Neuron (in vitro differentiated cells): ENCODE measurements at regions not wholly inside any gene's neighbourhood (a gene's known extent, or its start where the extent isn't known, plus 50 kb on each side); places are given as distances from the start of the nearest gene placed in this dataset.

ENCODE experiments used
- H2AFZ ChIP-seq: one replicate; pipeline ENCODE4 v1.6.1; 2013; ENCODE audit warnings: low read depth, mild to moderate bottlenecking, inconsistent platforms, low read length, moderate library complexity
- H3K27me3 ChIP-seq: one replicate; pipeline ENCODE4 v1.6.1; 2013; ENCODE audit warnings: low read length; ENCODE audit not compliant: insufficient read depth
- H3K36me3 ChIP-seq: one replicate; pipeline ENCODE4 v1.6.1; 2013; ENCODE audit warnings: low read length; ENCODE audit not compliant: insufficient read depth
- H3K4me1 ChIP-seq: one replicate; pipeline ENCODE4 v1.6.1; 2013; ENCODE audit warnings: low read length; ENCODE audit not compliant: insufficient read depth
- H3K4me3 ChIP-seq: 2 replicates; pipeline ENCODE4 v1.5.1; 2013; ENCODE audit warnings: mild to moderate bottlenecking, low read length, moderate library complexity
- H3K9me3 ChIP-seq: one replicate; pipeline ENCODE4 v1.6.1; 2013; ENCODE audit warnings: low read length

DNA sequence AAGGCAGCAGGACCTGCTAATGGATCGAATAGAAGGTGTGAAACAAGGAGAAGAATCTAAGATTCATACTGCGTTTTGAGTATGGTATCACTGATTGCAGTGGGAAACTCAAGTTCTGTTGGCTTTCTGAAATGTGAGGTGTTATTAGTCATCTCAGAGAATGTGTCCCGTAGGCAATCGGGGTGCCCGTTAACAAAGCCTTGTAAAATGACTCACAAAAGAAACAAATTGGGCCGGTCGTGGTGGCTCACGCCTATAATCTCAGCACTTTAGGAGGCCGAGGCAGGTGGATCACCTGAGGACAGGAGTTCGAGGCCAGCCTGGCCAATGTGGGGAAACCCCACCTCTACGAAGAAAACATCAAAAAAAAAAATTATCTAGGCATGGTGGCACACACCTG is 118.2 kb upstream of the C7orf33 start:
- Histone ChIP-seq H3K9me3 (no peaks in the 10 kb centered on the region), H3K27me3 (no peaks in the 10 kb centered on the region), H3K4me1 (peaks cover 21% of the 10 kb centered on the region), H2AFZ (no peak overlapping the region), H3K36me3 (no peaks in the 10 kb centered on the region), H3K4me3 (no peak overlapping the region)

DNA sequence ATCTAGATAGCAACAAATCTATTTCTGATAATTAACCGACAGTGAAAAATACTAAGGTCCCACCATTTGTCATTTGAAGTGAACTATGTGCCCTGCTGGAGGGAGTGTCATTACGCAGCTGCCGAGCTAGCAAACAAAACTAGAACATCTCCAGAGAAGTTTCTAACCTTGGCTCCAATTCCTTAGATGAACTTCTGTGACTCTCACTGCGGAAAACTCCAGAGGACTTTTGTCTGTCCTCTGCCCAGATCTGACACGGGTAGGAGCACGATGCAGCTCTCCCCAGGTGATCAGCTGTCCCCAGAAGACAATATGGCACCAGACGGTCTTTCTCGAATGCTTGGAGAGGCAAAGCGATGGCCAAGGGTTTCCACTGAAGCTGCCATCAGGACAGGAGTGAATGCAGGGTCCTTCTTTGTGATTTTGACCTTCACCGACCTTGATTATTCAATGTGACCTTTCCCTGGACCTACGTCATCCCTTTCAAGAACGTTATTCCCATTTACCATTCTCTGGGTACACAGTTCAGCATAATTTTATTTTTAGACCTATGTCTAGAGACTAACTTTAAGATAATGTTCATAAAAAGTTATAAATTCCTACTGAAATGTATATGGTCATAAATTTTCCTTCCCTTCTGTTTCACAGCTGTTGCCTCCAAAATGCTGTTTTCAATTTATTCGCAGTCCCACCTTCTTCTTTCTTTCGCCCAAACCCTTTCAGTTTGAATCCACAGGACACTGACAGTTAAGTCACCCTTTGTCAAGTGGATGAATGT is 116.7 kb upstream of the C7orf33 start:
- H3K36me3 ChIP-seq, result no peaks in the 10 kb centered on the region
- H3K4me3 ChIP-seq, result peak overlapping the region; percentile 0
- H3K4me1 ChIP-seq, result peaks cover 21% of the 10 kb centered on the region
- H2AFZ ChIP-seq, result no peak overlapping the region
- no peaks in the 10 kb centered on the region for H3K27me3 ChIP-seq
- H3K9me3 ChIP-seq, result no peaks in the 10 kb centered on the region

DNA sequence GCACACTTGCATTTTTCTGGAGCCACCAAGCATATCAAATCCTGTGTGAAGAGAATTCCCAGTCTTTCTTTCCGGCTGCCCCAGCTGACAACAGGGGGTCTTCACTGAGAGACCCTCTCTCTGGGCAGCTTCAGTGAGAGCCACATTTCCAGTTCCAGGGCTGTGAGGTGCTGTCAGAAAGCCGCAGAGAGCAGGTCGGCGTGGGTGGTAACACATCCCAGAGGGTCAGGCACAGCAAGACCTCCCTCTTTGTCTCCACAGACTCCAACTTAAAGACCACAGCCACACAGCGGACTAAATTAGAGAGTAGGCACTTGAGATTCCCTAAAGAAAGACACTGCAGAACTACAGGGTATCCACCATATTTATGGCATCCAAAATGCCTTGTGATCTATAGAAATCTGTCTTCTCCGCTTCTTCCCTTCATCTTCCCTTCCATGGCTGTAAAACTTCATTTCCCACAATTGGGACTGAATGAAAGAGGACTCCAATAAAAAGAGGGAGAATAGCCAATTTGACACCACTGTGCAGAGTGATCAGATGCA is 116.0 kb upstream of the C7orf33 start:
- no peak overlapping the region for H2AFZ ChIP-seq
- no peaks in the 10 kb centered on the region for H3K9me3 ChIP-seq
- peak overlapping the region; percentile 0 for H3K4me3 ChIP-seq

DNA sequence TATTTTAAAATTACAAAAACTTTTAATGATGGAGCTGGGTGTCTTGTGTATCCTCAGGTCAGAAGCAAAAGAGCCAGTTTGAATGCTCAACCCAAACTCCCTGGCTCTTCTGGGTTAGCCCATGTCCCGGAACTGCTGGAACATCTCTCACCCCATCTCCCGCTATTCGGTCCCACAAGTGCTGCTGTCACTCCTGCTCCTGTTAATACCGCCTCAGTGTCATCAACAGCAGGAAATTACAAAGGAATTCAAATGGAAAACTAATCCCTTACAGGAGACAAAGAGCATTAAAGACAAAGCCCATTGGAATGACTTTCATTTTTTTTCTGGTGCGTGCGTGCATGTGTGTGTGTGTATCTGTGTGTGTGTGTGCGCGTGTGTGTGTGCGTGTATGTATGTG is 112.0 kb upstream of the C7orf33 start:
- Histone ChIP-seq H3K4me3 (no peak overlapping the region), H3K27me3 (no peaks in the 10 kb centered on the region), H2AFZ (no peak overlapping the region), H3K9me3 (no peaks in the 10 kb centered on the region), H3K4me1 (peaks cover 13% of the 10 kb centered on the region), H3K36me3 (no peaks in the 10 kb centered on the region)

More for the DNA sequence above, 116.0 kb upstream of the C7orf33 start:
- peaks cover 21% of the 10 kb centered on the region for H3K4me1 ChIP-seq
- no peaks in the 10 kb centered on the region for H3K27me3 ChIP-seq
- H3K36me3 ChIP-seq, result no peaks in the 10 kb centered on the region

DNA sequence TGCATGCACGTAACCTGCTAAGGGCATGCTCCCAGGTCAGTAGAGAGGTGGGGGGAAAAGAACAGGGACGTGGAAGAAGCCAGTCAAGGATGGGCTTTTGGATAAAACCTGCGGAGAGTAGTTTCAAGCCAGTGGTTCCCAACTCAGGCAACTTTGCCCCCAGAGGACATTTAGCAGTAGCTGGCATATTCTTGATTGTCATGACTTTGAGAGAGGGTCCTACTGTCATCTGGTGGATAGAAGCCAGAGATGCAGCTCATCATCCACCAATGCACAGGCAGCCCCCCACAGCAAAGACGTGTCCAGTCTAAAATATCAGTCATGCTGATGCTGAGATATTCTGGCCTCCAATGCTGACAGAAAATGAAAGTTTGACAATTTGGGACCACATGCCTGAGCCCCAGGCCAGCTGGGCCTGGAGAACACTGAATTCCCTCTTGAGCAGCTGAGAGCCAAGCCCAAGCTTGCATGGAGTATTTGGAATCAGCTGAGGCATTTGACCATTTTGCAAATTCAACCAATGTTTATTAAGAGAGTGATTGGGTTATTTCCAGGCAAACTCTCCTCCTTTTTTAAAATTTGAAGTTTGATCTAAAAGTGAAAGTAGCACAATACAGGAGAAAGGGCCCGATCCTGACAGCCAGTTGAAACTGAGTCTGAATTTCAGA is 110.0 kb upstream of the C7orf33 start:
- no peaks in the 10 kb centered on the region for H3K9me3 ChIP-seq
- H3K4me3 ChIP-seq, result no peak overlapping the region
- no peaks in the 10 kb centered on the region for H3K4me1 ChIP-seq
- H3K27me3 ChIP-seq, result no peaks in the 10 kb centered on the region
- H2AFZ ChIP-seq, result no peak overlapping the region
- no peaks in the 10 kb centered on the region for H3K36me3 ChIP-seq

DNA sequence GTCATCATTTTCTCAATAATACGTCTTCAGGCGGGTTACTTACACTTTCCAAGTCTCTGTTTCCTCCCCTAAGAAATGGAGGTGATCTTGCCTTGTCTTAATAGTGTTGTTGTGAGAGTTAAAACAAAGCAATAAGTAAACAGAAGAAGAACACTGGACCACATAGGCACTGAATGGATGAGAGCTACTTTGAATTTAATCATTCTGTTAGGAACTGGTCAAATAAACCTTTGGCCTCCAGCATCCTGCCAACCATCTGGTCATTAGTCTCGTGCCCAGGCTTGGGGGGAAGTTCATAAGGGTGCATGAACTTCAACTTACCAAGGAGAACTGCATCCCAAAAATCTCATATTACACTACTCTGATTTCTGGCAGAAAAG is 109.4 kb upstream of the C7orf33 start:
- Histone ChIP-seq H3K36me3 (no peaks in the 10 kb centered on the region), H3K27me3 (no peaks in the 10 kb centered on the region), H3K9me3 (no peaks in the 10 kb centered on the region), H3K4me3 (no peak overlapping the region), H3K4me1 (no peaks in the 10 kb centered on the region), H2AFZ (no peak overlapping the region)

DNA sequence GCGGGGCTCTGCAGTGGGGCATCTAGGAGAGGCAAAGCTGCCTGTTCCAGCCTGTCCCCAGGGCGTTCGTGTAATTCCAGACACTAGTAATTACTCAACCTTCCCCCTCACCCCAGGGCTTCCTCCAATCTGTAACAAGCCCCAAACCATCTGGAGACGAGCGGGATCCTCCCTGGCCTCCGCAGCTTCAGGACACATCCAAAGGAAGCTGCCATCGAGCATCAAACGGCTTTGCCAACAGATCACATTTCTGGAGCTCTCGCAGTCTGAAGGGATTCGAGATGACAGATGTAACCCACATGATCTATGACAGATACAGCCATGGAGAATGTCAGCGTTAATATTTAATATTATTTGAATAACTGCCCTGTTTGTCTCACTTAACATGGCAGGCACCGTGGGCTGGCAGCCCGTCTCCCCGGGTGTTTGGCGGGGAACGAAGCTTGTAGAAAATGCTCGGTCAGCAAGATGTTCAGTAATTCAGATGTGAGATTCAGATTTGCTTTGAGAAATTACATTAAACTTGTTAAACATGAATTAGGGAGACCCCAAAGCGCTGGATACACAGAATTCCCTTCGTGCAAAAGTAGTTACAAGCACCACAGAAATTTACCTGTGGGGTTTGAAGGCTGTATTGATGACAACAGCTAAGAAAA is 108.5 kb upstream of the C7orf33 start:
- no peaks in the 10 kb centered on the region for H3K4me1 ChIP-seq
- H3K4me3 ChIP-seq, result no peak overlapping the region
- no peak overlapping the region for H2AFZ ChIP-seq
- no peaks in the 10 kb centered on the region for H3K9me3 ChIP-seq
- H3K36me3 ChIP-seq, result no peaks in the 10 kb centered on the region
- H3K27me3 ChIP-seq, result no peaks in the 10 kb centered on the region

DNA sequence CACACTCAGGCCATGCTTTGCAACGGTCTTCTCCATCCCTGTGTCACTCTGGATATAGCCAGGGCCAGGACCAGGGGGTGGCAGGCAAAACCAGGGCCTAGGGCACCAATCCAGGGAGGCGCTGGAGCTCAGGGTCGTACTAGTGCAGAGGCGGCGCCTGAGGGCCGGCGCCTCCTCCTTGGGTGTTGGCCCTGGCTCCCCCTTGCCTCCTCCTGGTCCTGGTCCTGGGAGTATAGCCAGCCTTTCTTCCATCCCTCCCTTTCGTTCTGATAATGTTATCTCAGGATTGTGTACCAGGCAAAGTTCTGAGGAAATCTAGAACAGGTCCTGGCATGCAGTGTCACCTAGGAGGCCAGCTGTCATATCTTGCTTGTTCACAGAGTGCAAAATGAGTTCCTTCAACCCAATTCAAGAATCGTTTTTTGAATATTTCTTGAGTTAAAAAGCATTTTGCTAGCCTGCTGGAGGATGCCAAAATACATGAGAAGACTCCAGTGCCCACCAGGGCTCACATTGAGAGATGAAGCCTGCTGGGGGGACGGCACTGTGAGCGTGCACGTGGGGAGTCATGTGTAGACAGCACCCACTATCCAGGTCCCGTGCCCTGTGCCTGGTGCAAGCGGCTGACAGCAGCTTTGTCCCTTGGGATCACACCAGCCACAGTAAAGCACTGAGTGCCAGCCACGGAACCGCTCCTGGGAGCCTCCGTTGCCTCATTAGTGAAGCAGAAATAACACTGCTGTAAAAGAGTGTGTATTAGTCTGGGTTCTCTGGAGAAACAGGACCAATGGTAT is 106.9 kb upstream of the C7orf33 start:
- Histone ChIP-seq H3K9me3 (no peaks in the 10 kb centered on the region), H2AFZ (no peak overlapping the region), H3K4me1 (no peaks in the 10 kb centered on the region), H3K4me3 (no peak overlapping the region), H3K27me3 (no peaks in the 10 kb centered on the region), H3K36me3 (no peaks in the 10 kb centered on the region)

DNA sequence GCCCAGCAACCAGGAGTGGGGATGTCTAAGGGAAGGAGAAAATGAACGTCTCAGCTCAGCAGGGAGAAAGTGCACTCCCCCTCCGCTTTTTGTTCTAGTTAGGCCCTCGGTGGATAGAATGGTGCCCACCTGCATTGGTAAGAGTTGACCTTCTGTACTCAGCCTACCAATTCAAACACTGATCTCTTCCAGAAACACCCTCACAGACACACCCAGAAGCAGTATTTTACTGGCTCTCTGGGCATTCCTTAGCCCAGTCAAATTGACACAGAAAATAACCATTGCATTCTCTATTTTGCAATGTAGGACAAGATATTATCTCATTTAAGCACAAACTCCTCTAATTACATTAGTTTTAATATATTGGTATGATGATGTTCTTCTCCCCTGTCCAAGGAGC is 106.1 kb upstream of the C7orf33 start:
- Histone ChIP-seq H3K9me3 (no peaks in the 10 kb centered on the region), H3K36me3 (no peaks in the 10 kb centered on the region), H3K4me1 (no peaks in the 10 kb centered on the region), H3K27me3 (no peaks in the 10 kb centered on the region), H3K4me3 (no peak overlapping the region), H2AFZ (no peak overlapping the region)

DNA sequence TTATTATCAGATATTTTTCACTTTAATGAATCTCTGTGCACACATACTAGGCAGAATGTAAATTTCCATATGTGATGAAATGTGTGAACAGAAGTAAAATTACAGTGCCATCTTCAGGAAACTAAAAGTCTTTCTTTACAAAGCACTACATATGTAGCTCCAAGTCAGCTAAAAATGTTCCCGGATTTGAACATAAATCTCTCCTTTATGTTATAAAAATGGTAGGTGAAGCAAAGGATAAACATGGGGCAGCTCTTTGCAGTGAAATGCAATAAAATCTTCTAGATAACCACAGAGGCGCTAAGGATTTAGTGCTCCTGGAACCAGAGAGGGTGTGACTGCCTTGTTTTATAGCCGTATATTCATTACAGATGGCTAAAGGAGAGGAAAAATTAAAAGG is 104.9 kb upstream of the C7orf33 start:
- Histone ChIP-seq H3K27me3 (no peaks in the 10 kb centered on the region), H3K9me3 (no peaks in the 10 kb centered on the region), H3K36me3 (no peaks in the 10 kb centered on the region), H3K4me3 (no peak overlapping the region), H3K4me1 (no peaks in the 10 kb centered on the region), H2AFZ (no peak overlapping the region)

DNA sequence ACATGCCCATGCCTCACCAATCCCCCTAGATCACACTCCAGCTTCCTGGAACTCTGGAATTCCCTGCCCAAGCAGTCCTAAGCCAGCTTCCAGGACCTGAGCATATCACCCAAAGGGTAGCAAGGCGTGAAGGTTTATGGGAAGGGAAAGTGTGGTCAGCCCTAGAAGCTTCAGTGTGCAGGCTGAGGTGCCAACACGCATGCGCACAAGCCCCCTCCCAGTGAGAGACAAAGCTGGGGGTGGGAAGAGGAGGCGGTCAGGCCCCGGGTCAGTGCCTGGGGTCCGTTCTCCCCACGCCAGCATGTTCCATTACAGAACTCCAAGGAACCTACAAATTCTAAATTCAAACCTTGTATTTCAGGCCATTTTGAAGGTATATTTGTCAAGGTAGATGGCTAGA is 103.6 kb upstream of the C7orf33 start:
- Histone ChIP-seq H3K4me1 (no peaks in the 10 kb centered on the region), H2AFZ (no peak overlapping the region), H3K36me3 (no peaks in the 10 kb centered on the region), H3K27me3 (no peaks in the 10 kb centered on the region), H3K4me3 (no peak overlapping the region), H3K9me3 (peaks cover 4% of the 10 kb centered on the region)

DNA sequence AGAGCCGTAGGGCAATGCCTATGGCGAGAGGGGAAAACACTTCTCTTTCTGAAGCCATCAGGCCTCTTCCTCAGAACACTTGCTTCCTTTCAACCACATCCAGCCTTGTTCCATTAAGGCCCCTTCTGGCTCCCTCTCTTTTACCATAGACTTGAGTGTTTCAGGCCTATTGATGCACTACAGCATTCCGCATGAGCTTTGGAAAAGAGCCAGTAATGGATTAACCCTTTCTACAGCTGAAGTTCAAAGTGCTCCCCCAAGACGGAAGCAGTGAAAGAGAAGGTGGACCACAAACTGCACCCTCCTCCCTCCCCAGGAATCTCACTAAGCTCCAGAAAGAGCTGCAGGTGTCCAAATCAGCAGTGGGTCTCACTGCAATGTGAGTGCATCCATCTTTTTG is 102.7 kb upstream of the C7orf33 start:
- Histone ChIP-seq H3K4me3 (no peak overlapping the region), H3K27me3 (no peaks in the 10 kb centered on the region), H3K9me3 (peaks cover 7% of the 10 kb centered on the region), H3K4me1 (no peaks in the 10 kb centered on the region), H3K36me3 (no peaks in the 10 kb centered on the region), H2AFZ (no peak overlapping the region)

DNA sequence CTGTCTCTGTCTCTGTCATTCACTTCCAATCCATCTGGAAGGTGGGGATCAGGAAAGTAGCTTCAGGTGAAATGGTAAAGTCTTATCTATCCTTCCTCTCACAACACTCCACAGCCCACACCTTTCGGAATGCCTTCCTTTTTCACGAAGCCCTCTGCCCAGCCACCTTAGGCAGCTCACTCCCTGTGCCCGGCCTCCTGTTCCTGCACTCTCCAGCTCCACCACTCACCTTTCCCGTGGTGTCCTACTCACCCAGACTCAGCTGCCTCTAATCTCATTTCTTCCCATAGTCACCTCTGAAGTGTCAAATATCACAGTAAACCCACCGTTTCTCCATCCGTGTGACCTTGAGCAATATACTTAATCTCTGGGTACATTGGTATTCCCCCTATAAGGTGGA is 100.9 kb upstream of the C7orf33 start:
- Histone ChIP-seq H3K4me1 (no peaks in the 10 kb centered on the region), H3K36me3 (no peaks in the 10 kb centered on the region), H3K4me3 (no peak overlapping the region), H2AFZ (no peak overlapping the region), H3K9me3 (peaks cover 7% of the 10 kb centered on the region), H3K27me3 (no peaks in the 10 kb centered on the region)
